Inflammatory macrophage treated with lipopolysaccharide for 4 hours (primary cell): ENCODE measurements at regions not wholly inside any gene's neighbourhood (a gene's known extent, or its start where the extent isn't known, plus 50 kb on each side); places are given as distances from the start of the nearest gene placed in this dataset.
"Not testable (repeated sequence)": the region's sequence is repeated elsewhere in the genome, so short reads cannot be mapped to it uniquely, and the experiment has no call there.

Experiments
- DNase-seq: peaks from one replicate; pipeline ENCODE4 v3.0.0-alpha.2; 2020

GRCh38 chr10:62996516-62996915 is 136.6 kb upstream of the NRBF2 start:
- no peak for DNase-seq

- DNase-seq, result no peak
Measured at GRCh38 chr10:62993121-62993520, 140.0 kb upstream of the NRBF2 start.

DNA sequence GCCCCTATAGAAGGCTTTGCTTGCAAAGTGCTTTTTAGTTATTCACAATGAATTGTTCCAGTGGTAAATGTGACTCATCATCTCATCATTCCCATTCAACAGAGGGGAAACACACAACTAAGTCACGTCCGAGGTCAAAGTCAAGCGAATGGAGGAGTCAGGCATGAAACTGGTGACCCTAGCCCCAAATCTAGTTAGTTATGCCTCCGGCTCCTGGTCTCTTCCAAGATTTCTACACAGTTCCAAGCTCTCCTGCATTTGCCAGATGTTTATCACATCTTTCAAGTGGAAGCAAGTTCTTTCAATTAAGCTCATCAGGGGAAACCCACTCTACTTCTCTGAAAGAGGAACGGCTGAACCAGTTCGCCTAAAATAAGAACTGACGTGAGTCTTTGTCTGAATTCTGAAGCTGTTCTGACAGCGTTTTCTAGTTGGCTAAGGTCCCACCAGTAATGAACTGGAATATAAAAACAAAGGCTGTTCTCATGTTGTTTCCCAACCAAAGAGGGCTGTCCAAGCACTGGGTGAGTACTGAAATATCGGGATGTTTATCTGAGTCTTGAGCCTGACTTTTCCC is 140.9 kb upstream of the NRBF2 start:
- DNase-seq, result peak; percentile 36

DNA sequence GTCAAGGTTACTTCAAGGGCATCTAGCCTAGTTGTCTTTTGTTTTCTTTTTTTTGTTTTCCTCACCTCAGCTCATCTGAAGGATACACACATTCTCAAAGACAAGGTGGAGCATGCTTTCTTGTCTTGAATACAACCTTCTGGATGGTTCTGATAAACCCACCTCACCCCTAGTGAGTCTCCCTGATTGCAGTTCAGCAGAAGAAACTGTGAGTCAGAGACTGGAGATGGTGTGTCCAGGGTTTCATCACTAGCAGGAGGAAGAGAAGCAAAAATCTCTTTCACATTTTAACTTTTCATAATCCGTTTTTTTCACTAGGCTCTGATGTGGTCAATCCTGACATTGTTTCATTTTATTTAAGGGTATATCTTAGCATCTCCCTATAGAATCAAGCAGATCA is 143.0 kb upstream of the NRBF2 start:
- DNase-seq, result peak; percentile 51

DNA sequence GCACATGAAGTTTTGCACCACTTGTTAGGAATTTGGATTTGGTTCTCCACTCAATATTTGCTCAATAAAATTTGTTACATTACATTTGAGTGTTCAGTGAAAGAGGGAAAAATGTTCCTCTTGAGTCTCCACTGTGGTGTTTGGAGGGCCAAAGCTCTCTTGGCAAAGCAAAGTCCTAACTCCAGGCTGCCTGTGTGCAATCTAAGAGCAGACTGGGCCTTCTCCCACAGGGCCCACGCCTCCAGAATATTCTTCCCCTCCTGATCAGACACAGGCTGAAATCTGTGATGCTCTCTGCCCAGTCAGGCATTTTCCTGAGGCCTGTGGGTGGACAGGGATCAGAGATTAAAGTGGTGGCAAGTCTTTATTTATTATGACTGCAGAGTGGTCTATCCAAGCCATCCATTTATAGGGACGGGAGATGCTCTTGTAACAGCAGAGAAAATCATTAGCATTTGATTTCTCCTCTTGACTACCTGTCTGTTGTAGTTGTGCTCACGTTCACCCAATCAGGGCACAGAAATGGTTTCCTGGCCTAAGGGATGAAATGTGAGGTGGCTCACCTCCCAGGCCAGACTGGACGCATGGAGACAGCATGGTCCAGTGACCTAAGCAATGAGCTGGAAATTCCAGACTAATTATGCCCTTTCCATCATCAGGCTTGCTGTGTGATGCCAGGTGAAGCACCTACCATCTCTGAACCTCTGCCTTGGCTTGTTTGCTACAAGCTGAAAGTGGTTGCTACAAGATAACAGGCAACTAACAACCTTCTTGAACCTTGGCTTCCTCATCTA is 147.1 kb upstream of the NRBF2 start:
- no peak for DNase-seq

DNA sequence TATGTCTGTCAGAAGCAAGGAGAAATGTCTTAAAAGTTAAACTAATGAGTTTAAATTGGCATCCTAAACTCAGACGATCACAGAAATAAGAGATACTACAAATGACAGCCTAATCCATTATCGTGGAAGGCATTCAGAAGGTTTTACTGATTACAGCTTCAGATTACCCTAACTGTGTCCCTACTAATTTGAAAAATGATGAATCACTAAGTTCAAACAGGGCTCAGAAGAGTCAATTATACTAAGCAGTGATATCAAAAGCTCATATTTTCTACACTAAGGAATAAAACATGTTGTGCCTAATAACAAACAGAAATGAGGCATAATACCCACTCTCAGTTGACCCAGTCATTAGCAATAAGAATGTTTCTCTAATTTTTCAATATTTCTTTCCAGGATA is 152.0 kb upstream of the NRBF2 start:
- no peak for DNase-seq

DNA sequence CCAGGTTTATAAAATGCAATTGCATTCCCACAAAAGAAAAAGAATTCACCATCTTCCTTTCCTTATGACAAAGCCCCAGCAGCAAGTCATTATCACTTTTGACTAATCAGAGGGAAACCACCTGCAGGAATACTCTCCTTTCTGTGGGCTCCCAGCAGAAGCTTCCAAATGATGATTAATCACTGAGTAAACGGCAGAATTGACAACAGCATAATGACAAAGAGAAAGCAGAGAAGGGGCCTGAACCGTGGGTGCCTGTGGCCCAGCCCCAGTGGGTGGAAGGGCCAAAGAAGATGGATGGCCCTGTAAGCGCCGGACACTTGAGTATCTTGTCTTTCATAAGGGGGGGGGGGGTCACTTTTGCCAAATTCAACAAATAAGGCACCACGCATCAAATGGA is 152.4 kb upstream of the NRBF2 start:
- no peak for DNase-seq

DNA sequence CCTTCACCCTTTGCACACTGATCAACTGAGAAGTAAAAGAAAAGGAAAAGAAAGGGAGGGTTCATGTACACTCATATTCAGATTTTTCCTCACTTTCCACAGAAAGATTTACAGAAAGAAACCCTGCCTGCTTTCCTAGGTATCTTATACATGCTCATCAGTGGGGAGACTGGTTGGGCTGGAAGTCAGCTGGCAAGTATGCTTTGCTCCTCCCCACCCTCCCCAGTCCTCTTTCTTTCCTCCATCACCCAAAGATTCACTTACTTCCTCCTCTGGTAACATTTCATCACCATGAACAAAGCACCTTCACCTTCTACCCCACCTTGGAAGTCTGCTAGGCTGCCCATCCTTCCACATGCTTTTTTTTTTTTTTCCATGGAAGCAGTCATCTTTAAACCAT is 153.2 kb upstream of the NRBF2 start:
- no peak for DNase-seq

- no peak for DNase-seq
Measured at GRCh38 chr10:62978482-62978881, 154.6 kb upstream of the NRBF2 start.

GRCh38 chr10:62974795-62975194 is 158.3 kb upstream of the NRBF2 start:
- DNase-seq, result peak; percentile 37

GRCh38 chr10:62972103-62972502 is 155.9 kb upstream of the EGR2 start:
- no peak for DNase-seq

DNA sequence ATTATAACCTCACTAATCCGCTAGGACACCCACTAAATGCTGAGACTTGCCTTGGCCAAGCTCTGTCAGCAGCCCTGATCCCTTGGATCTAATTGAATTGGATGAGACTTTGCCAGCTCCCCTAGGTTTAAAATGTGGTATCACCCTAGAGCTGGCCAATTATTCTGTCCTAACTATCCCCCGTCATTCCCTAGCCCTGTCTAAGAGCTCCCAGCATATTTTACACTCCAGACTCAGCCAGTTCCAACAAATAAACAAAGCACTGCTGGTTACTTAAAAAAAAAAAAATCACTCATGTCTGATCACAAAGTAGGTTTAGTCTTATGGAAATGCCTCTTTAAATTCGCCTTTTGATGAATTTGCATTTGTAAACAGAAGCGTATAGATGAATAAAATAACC is 147.9 kb upstream of the EGR2 start:
- no peak for DNase-seq

- DNase-seq, result no peak
Measured at GRCh38 chr10:62961951-62962523, 145.9 kb upstream of the EGR2 start.

GRCh38 chr10:62960416-62960815 is 144.2 kb upstream of the EGR2 start:
- no peak for DNase-seq

GRCh38 chr10:62959553-62959952 is 143.4 kb upstream of the EGR2 start:
- DNase-seq, result no peak

- no peak for DNase-seq
Measured at GRCh38 chr10:62958980-62959379, 142.8 kb upstream of the EGR2 start.

GRCh38 chr10:62946278-62946677 is 130.1 kb upstream of the EGR2 start:
- no peak for DNase-seq

DNA sequence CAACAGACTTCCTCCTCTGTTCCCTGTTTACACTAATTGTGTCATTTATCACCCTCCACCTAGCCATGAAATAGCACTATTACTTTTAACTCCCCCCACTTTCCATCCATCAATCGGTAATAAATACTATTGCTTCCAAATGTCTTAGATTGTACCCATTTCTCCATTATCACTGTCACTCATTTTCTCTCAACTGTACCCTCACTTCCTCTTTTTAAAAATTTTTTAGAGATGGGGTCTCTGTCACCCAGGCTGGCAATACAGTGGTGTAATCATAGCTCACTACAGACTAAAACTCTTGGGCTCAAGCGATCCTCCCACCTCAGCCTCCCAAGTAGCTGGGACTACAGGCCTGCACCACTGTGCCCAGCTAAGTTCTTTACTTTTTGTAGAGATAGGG is 123.5 kb upstream of the EGR2 start:
- no peak for DNase-seq

DNA sequence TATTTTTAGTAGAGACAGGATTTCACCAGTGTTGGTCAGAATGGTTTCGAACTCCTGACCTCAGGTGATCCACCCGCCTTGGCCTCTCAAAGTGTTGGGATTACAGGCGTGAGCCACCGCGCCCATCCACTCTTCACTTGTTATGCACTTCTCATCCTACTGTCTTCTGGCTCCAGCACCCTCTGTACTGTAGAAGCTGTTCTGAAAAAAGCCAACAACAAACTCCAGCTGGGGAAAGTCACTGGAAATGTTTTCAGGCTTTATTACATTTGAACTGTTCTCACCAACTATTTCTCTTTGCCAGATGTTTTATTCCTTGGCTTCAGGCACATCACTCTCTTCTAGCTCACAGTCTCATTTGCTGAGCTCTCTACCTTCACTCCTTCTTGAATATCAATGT is 122.5 kb upstream of the EGR2 start:
- DNase-seq, result no peak

DNA sequence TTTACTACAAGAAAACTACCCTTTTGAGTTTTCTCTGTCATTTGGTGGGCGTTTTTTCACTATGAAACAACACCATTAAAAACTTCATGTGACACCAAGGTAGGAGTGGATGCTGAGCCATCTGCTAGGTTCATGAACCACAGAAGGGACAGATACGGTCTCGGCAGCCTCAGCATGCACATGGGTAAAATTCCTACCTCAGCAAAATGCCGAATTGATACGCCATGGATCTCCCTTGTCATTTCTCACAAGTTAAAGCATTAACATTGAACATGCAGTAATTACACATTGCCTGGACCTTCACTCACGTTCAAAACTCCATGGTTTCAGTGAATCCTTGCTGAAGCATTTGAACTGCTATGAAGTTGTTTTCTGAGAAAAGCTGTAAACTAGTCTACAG is 121.5 kb upstream of the EGR2 start:
- no peak for DNase-seq

DNA sequence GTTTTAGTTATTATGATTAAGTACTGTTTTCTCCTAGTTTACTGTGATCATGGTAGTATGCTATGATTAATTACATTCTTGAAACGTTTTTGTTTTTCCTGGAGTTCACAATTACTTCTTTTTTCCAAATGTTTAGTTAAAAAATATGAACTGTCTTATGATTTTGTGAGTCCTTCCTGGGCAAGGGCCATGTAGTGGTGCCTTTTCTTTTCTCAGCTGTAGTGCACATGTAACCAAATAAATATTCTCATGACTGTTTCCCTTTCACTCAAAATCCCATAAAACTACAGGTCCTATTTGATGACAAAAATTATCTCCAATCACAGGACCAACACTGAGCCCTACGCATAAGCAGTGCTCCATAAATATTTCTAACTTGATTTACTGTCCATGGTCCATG is 118.9 kb upstream of the EGR2 start:
- DNase-seq, result no peak

- DNase-seq, result peak; percentile 11
Measured at GRCh38 chr10:62934258-62934657, 118.1 kb upstream of the EGR2 start.

DNA sequence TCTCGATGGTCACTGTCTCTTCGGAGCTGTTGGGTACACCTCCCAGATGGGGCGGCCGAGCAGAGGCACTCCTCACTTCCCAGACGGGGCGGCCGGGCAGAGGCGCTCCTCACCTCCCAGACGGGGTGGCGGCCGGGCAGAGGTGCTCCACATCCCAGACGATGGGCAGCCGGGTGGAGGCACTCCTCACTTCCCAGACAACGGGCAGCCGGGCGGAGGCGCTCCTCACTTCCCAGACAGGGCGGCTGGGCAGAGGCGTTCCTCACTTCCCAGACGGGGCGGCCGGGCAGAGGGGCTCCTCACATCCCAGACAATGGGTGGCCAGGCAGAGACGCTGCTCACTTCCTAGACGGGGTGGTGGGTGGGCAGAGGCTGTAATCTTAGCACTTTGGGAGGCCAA is 112.6 kb upstream of the EGR2 start:
- not testable (repeated sequence) for DNase-seq

- DNase-seq, result no peak
Measured at GRCh38 chr10:62926407-62926806, 110.2 kb upstream of the EGR2 start.

DNA sequence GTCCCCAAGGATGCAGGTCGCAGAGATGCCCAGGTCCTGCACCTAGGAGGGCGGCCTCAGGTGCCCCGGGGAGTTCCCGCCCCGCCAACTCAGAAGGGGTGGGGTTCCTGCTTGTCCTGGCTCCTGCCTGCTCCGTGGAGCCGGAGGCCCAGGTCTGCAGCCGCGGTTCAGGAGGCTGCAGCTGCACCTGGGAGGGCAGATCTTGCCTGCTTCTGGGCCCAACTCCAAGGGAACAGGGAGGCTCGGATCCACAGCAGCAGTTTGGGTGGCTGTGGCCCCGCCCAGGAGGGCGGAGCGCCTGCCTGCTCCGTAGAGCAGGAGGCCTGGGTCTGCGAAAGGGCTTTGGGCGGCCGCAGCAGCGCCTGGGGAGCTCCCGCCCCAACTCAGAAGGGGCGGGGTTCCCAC is 108.2 kb upstream of the EGR2 start:
- no peak for DNase-seq
